ENCODE measurements at regions not wholly inside any gene's neighbourhood (a gene's known extent, or its start where the extent isn't known, plus 50 kb on each side); places are given as distances from the start of the nearest gene placed in this dataset.

DNA sequence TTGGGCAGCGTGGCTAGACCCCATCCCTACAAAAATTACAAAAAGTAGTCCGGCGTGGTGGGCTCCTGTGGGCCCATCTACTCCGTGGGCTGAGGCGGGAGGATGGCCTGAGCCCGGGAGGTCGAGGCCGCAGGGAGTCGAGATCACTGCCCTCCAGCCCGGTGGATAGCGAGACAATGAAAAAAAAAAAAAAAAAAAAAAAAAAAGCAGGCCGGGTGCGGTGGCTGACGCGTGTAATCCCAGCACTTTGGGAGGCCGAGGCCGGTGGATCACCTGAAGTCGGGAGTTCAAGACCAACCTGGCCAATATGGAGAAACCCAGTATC is 110.5 kb upstream of the LPCAT1 start (continued):
- TF ChIP-seq, protein P1, sequence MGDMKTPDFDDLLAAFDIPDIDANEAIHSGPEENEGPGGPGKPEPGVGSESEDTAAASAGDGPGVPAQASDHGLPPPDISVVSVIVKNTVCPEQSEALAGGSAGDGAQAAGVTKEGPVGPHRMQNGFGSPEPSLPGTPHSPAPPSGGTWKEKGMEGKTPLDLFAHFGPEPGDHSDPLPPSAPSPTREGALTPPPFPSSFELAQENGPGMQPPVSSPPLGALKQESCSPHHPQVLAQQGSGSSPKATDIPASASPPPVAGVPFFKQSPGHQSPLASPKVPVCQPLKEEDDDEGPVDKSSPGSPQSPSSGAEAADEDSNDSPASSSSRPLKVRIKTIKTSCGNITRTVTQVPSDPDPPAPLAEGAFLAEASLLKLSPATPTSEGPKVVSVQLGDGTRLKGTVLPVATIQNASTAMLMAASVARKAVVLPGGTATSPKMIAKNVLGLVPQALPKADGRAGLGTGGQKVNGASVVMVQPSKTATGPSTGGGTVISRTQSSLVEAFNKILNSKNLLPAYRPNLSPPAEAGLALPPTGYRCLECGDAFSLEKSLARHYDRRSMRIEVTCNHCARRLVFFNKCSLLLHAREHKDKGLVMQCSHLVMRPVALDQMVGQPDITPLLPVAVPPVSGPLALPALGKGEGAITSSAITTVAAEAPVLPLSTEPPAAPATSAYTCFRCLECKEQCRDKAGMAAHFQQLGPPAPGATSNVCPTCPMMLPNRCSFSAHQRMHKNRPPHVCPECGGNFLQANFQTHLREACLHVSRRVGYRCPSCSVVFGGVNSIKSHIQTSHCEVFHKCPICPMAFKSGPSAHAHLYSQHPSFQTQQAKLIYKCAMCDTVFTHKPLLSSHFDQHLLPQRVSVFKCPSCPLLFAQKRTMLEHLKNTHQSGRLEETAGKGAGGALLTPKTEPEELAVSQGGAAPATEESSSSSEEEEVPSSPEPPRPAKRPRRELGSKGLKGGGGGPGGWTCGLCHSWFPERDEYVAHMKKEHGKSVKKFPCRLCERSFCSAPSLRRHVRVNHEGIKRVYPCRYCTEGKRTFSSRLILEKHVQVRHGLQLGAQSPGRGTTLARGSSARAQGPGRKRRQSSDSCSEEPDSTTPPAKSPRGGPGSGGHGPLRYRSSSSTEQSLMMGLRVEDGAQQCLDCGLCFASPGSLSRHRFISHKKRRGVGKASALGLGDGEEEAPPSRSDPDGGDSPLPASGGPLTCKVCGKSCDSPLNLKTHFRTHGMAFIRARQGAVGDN (IDR thresholded peaks at IDR 0.05) = no peak
- no peak for TF ChIP-seq MEF2A (IDR thresholded peaks at IDR 0.05; ENCODE audit: insufficient read depth, low read depth, low read length)
- no peak for TF ChIP-seq RELA (IDR thresholded peaks at IDR 0.05; ENCODE audit: borderline replicate concordance, partially characterized antibody)
- TF ChIP-seq ZNF24 (IDR thresholded peaks at IDR 0.05) = no peak
- TF ChIP-seq, protein P2, sequence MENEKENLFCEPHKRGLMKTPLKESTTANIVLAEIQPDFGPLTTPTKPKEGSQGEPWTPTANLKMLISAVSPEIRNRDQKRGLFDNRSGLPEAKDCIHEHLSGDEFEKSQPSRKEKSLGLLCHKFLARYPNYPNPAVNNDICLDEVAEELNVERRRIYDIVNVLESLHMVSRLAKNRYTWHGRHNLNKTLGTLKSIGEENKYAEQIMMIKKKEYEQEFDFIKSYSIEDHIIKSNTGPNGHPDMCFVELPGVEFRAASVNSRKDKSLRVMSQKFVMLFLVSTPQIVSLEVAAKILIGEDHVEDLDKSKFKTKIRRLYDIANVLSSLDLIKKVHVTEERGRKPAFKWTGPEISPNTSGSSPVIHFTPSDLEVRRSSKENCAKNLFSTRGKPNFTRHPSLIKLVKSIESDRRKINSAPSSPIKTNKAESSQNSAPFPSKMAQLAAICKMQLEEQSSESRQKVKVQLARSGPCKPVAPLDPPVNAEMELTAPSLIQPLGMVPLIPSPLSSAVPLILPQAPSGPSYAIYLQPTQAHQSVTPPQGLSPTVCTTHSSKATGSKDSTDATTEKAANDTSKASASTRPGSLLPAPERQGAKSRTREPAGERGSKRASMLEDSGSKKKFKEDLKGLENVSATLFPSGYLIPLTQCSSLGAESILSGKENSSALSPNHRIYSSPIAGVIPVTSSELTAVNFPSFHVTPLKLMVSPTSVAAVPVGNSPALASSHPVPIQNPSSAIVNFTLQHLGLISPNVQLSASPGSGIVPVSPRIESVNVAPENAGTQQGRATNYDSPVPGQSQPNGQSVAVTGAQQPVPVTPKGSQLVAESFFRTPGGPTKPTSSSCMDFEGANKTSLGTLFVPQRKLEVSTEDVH (IDR thresholded peaks at IDR 0.05; ENCODE audit: low read depth, partially characterized antibody) = no peak
- no peak for TF ChIP-seq IKZF1 (conservative IDR thresholded peaks at IDR 0.05)

Data from GM12878 (cell line).